ENCODE measurements at regions not wholly inside any gene's neighbourhood (a gene's known extent, or its start where the extent isn't known, plus 50 kb on each side); places are given as distances from the start of the nearest gene placed in this dataset.

DNA sequence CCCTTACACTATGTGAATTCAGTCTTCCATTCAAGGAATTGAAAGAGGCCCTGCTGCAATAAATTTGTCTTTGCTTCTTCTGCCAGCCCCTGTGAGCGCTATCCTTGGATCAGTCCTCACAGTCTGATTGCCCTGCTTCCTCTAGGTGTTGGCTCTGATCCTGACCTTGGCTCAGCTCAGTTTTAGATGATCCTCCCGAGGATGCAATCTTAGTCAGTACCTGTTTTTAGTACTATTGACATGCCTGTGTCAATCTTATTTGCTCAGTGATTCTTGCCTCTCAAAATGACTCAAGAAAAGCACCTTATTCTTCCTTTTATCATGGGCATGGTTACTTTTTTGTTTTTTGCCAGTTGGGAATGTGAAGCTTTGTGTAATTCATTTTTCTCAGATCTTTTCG lies 101.4 kb upstream of the KCNK1 start:
- TF ChIP-seq POLR2A (IDR thresholded peaks at IDR 0.05) (no peak), POLR2AphosphoS5 (IDR thresholded peaks at IDR 0.05) (no peak)
- TF ChIP-seq, protein P1, sequence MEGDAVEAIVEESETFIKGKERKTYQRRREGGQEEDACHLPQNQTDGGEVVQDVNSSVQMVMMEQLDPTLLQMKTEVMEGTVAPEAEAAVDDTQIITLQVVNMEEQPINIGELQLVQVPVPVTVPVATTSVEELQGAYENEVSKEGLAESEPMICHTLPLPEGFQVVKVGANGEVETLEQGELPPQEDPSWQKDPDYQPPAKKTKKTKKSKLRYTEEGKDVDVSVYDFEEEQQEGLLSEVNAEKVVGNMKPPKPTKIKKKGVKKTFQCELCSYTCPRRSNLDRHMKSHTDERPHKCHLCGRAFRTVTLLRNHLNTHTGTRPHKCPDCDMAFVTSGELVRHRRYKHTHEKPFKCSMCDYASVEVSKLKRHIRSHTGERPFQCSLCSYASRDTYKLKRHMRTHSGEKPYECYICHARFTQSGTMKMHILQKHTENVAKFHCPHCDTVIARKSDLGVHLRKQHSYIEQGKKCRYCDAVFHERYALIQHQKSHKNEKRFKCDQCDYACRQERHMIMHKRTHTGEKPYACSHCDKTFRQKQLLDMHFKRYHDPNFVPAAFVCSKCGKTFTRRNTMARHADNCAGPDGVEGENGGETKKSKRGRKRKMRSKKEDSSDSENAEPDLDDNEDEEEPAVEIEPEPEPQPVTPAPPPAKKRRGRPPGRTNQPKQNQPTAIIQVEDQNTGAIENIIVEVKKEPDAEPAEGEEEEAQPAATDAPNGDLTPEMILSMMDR (IDR thresholded peaks at IDR 0.05), result no peak
